ENCODE measurements at regions not wholly inside any gene's neighbourhood (a gene's known extent, or its start where the extent isn't known, plus 50 kb on each side); places are given as distances from the start of the nearest gene placed in this dataset.

DNA sequence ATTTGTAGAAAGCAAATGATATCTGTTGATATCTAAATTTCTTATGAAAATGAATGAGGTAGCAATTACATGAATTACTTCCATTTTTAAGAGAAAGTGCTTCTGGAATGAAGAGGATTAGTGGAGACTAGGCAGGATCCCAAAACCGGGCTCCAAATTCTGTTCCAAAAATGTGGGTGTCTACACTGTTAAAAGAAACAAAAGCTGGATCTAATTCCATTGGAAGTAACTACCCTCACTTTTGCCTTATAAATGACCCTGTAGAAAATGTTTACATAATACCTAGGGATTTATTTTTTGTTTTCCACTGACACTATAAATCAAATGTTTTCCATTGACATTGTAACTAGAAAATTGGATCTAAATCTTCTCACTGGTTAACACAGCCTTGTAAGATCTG lies 454.9 kb upstream of the JARID2 start:
- TF ChIP-seq, protein P1, sequence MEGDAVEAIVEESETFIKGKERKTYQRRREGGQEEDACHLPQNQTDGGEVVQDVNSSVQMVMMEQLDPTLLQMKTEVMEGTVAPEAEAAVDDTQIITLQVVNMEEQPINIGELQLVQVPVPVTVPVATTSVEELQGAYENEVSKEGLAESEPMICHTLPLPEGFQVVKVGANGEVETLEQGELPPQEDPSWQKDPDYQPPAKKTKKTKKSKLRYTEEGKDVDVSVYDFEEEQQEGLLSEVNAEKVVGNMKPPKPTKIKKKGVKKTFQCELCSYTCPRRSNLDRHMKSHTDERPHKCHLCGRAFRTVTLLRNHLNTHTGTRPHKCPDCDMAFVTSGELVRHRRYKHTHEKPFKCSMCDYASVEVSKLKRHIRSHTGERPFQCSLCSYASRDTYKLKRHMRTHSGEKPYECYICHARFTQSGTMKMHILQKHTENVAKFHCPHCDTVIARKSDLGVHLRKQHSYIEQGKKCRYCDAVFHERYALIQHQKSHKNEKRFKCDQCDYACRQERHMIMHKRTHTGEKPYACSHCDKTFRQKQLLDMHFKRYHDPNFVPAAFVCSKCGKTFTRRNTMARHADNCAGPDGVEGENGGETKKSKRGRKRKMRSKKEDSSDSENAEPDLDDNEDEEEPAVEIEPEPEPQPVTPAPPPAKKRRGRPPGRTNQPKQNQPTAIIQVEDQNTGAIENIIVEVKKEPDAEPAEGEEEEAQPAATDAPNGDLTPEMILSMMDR (IDR thresholded peaks at IDR 0.05; ENCODE audit: poor library complexity, severe bottlenecking), result no peak
- TF ChIP-seq EZH2 (IDR thresholded peaks at IDR 0.05; ENCODE audit: borderline replicate concordance, insufficient read depth, low read length, poor library complexity, severe bottlenecking), result no peak
- TF ChIP-seq POLR2AphosphoS5 (IDR thresholded peaks at IDR 0.05), result no peak
- TF ChIP-seq, protein P2, sequence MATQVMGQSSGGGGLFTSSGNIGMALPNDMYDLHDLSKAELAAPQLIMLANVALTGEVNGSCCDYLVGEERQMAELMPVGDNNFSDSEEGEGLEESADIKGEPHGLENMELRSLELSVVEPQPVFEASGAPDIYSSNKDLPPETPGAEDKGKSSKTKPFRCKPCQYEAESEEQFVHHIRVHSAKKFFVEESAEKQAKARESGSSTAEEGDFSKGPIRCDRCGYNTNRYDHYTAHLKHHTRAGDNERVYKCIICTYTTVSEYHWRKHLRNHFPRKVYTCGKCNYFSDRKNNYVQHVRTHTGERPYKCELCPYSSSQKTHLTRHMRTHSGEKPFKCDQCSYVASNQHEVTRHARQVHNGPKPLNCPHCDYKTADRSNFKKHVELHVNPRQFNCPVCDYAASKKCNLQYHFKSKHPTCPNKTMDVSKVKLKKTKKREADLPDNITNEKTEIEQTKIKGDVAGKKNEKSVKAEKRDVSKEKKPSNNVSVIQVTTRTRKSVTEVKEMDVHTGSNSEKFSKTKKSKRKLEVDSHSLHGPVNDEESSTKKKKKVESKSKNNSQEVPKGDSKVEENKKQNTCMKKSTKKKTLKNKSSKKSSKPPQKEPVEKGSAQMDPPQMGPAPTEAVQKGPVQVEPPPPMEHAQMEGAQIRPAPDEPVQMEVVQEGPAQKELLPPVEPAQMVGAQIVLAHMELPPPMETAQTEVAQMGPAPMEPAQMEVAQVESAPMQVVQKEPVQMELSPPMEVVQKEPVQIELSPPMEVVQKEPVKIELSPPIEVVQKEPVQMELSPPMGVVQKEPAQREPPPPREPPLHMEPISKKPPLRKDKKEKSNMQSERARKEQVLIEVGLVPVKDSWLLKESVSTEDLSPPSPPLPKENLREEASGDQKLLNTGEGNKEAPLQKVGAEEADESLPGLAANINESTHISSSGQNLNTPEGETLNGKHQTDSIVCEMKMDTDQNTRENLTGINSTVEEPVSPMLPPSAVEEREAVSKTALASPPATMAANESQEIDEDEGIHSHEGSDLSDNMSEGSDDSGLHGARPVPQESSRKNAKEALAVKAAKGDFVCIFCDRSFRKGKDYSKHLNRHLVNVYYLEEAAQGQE (IDR thresholded peaks at IDR 0.05; ENCODE audit: borderline replicate concordance), result no peak
- TF ChIP-seq TAF1 (IDR thresholded peaks at IDR 0.05; ENCODE audit: low read depth), result no peak
- TF ChIP-seq SMC3 (conservative IDR thresholded peaks at IDR 0.05; ENCODE audit: poor library complexity), result no peak
- no peak for TF ChIP-seq RAD21 (conservative IDR thresholded peaks at IDR 0.05)
